GM21717 (cell line): ENCODE measurements at regions not wholly inside any gene's neighbourhood (a gene's known extent, or its start where the extent isn't known, plus 50 kb on each side); places are given as distances from the start of the nearest gene placed in this dataset.
A peak's percentile ranks its signal among the peaks of the same experiment; 100 is the strongest.

Source experiments
- ATAC-seq: cut with Tn5 transposase; IDR thresholded peaks from one replicate; pipeline ENCODE4 v1.9.1; 2021; ENCODE audit warnings: mild to moderate bottlenecking, moderate library complexity; ENCODE audit not compliant: unreplicated experiment

DNA sequence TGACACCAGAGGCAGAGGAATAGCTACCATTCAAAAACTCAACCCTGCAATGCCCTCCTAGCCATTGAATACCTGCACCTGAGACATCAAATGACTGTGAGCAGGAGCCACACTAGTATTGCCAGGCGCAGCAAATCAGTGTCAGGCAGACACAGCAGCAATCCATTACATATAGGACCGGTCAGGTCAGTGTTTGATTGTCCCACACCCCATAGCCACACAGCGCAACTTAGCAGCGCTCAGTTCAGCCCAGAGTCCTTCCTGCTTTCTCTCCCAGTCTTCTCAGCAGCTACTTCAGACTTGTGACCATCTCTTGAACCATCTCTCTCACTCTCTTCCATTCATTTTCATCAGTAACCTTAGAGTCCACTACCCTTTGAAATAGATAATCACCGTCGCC, 181.6 kb upstream of the GPR12 start:
- no peak for ATAC-seq

DNA sequence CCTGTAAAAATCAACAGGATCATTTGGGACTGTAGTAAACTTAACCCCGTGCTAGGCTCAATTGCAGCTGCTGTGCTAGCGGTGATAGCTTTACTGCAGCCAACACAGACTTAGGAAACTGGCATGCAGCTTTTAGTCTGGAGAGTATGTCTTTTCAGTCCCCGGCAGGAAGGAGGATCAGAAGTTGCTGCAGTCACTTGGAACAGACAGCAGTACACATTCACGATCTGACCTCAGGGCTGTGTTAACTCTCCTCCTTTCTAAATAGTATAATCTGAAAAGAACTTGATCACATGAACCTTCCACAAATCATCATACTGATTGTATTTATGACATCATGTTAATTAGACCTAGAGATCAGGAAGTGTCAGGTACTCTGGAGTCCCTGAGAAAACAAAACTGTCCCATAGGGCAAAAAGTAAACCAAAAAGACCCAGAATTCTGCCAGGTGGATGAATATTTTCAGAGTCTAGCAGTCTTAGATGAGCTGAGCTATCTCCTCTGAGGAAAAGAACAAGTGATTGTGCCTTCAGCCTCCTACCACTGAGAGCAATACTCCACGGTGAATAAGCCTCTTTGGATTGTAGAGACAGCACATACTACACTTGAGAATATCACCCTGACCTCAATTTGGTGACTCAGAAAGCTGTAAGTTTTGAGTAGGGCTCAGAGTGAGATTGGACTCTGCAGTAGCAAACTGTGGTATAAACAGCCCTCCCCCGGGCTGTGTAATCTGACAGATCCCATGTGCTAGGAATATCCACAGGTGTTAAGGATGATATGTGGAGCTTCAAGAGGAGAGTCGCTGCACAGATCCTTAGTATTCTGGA, 181.0 kb upstream of the GPR12 start:
- no peak for ATAC-seq

DNA sequence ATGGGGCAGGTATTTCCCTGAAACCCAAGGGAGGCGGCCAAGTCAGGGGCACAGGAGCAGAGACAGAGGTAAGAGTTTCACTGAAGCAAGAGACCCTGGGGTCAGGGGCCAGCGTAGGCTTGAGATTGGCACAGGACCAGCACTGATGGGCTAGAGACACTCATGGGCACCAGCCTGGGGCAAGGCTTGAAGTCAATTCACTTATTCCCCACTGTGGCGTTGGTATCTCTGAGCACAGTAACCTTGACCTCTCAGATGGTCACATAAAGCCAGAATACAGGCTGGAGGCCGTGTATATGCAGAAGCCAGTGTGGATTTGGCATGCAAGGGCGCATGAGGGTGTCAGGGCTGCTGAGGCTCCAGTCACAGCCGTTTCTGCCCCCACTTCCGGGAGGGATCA, 173.5 kb upstream of the GPR12 start:
- ATAC-seq = no peak

DNA sequence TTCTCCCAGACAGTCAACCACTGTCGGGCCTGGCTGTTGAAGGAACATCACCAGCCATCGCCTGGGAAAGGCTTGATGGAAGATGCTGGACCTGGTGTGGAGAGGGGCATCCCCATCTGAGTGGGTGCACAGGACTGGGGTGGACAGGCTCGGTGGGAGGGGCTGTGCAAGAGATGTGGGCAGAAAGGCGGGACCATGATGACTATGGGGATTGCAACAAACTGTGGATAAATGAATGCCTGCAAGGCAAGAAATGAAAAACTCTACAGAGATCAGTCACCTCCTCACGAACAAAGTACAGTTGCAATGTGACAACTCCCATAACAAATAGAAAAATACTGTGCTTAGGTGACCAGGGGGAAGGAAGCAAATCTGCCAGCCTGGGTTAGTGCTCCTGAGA, 171.9 kb upstream of the GPR12 start:
- ATAC-seq = no peak

DNA sequence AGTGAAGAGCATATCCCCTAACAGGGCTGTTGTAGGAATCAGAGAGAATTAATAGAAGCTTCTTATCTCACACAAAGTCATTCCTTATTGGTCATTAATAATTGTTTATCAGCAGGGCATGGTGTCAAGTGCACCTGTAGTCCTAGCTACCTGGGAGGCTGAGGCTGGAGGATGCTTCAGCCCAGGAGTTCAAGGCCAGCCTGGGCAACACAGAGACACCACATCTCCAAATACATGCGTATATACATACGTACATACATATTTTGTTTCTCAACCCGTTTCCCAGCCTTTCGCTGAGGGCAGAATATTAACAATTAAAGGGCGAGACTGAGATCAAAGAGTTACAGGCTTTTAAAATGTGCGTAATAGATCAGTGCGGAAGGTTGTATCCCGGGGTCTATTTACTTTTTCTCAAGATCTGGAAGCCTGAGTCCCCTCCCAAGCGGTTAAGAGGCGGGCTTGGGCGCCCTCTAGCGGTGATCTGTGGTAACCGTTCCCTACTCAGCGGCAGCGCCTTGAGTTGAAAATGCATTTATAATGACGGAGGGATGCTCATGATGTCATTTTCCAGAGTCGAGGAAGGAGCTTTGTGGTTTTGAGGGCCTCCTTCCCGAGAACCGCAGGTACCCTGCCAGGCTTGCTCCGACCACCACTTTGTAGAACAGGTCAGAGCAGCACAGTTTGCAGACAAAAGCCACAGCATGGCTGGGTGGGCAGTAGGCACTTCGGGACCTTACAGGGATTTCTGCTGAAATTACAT, 169.6 kb upstream of the GPR12 start:
- peak; percentile 56 for ATAC-seq

DNA sequence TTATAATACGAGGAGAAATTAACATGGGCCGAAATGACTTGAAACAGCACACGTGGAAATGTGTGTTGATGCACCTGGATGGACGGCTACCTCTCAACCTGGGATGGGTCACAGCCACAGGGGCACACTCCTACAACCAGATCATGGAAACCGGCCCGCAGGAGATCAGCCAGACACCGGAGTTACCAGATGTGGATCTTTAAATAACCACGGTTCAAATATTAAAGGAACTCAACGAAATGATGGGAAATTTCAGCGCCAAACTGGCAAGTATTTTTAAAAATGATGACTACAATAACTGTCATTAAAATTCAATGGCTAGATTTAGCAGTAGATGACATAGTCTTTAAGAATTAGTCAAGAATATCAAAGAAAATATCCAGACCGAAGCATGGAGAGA, 166.9 kb upstream of the GPR12 start:
- no peak for ATAC-seq

DNA sequence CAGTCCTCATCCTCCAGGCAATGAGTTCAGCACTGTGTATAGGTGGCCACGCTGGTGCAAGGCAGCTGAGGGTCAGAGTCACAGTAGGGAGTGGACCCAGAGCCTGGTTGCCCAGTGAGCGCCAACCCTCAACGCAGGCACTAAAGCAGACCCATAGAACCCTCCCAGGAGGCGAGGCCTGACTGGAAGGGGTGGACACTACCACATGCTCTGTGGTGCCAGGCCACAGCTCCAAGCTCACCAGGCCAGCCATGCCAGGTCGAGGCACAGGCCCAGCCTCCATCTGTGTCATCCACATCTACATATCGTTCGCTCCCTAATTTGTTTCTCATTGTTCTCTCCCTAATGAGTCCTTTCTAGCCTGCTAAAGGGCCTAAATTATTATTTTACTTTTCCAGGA, 165.8 kb upstream of the GPR12 start:
- ATAC-seq = no peak

DNA sequence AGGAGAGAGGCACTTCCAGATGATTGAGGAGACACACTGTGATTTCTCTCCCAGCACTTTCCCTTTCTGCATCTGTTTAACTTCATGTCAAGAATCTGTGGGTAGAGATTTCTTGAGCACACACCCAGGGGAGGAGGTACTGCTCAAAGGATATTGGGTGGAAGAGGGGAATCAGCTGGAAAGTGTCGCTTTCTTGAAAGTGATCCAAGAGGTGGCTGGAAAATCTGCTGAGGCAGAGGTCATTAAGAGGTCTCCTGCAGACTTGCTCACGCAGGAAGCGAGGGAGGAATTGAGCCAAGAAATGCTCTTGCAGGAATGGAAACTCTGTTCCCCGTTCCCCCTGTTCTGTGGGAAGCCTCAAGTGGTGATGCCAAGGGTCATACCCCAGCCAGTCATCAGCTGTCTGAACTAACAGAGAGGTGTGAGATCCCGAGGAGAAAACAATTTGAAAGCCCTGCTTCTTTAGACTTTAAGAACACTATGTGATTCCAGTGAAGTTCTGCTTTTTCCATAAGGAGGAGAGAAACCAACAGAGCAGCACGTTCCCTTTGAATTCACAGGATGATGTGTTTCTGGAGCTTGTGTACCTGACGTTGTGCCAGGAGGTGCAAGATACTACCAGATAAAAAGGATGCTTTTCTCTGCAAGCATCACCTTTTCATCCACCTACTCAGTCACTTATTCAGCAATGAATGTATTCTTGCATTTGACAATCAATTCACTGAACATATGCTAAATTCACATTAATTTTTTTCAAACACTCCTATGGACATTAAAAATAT, 163.4 kb upstream of the GPR12 start:
- ATAC-seq = no peak

DNA sequence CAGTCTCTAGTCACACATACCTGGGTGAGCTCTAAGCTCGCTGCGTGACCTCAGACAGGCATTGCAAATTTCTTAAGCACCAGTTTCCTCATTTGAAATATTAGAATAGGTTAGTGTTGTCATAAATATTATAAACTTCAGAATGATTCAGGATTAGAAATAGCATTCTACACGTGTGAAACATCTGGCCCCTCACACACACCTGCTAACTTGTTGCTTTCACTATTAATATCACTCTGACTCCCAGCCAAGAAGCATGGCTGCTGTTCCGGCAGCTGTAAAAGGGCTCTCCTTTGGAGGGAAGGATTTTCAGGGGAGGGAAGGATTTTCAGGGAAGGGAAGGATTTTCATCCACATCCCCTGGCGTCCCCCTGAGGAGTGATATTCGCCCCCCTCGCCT, 161.3 kb upstream of the GPR12 start:
- ATAC-seq = peak; percentile 51

DNA sequence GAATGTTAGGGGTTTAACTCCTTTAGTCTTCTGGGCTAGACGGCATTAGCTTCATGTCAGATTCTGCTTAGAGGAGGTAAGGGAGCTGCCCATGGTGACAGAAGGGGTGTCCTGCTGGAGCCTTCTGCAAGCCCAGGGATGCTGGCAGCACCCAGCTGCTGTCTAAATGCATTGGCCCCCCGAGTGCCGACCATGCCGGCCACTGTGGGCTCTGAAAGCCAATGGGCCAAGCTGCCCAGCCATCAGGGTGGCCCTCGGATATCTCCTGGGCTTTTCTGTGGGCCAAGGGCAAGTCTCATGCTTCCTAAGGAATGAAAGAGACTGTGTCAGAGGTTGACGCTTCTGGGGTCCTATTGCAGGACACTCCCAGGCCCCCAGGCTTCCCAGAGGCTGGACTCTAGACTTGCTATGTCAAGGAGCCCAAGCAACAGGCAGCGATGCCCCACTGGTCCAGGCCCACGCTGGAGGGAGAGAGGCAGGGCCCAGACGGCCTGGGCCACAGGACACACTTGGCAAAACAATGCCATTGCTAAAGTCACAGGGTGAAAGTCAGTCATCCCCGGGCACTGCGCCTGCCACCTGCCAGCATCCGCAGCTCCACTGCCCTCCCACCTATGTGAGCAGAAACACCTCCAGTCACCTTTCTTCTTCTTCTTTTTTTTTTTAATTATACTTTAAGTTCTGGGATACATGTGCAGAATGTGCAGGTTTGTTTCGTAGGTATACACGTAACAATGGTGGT, 160.2 kb upstream of the GPR12 start:
- no peak for ATAC-seq

DNA sequence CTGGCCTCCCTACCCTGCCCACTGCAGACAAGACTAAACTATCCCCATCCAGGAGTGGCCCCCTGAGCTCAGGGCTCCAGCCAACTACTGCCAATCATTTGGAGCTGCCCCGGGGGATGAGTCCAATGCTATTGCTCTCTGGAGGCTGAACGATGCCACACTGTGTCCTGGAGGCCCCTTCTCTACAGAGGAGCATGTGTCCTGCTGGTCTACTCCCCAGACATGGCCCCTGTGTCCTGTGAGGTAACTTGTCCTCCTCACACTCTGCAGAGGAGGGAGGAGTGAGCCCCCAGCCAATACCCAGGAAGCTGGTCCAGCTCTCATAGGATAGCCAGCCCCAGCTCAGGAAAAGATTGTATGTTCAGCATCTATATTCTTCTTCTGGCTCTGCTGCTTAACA, 159.1 kb upstream of the GPR12 start:
- ATAC-seq = no peak

DNA sequence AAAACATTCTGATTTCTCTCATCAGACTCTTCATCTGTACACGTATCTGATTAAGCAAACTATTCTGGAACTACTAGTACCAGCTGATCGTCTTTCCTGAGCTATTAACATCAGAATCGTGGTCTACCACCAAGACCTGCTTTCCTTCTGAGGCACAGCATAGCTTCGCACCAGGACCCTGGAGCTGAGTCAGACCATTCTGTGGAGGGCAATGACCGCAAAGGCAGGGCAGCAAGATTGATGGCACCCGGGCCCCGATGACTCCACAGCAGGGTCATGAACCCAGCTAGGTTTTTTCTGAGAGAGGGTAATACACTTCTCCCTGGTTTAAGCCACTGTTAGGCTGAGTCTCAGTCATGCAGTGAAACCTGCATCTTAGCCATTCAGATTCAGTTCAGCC, 158.7 kb upstream of the GPR12 start:
- no peak for ATAC-seq

DNA sequence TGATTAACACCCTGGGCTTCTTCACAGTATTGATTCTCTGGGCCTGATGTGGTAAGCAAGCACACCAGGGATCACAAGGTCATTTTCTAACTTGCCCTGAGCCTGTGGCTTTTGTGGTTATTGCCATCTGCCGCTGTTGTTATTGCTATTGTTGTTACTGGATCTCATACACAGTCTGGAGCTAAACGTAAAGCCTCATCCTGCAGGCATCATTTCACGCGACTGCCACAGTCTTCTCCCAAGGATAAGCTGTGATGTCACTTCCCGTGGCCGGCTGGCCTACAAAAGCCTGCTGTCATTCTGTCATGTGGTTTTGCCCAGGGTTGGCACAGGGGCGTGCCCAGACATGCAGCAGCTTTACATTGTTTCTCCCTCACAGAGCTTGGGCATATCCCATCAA, 154.0 kb upstream of the GPR12 start:
- ATAC-seq = no peak

DNA sequence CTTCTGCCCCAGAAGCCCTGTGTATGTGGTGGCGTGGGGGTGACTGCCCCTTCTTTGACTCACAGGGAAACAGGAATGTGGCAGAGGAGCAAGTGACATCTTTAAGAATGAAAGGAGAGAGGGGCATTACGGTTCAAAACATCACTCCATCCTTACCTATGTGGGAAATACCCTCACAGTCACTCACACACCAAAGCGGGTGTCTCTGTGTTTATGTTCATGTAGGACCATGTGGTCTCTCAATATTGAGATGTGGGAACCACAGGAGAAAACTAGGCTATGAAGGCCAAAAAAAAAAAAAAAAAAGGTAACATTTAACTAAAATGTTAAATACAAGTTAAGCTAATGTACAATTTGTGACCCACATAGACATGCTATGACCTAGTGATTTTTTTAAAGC, 153.6 kb upstream of the GPR12 start:
- ATAC-seq = no peak

DNA sequence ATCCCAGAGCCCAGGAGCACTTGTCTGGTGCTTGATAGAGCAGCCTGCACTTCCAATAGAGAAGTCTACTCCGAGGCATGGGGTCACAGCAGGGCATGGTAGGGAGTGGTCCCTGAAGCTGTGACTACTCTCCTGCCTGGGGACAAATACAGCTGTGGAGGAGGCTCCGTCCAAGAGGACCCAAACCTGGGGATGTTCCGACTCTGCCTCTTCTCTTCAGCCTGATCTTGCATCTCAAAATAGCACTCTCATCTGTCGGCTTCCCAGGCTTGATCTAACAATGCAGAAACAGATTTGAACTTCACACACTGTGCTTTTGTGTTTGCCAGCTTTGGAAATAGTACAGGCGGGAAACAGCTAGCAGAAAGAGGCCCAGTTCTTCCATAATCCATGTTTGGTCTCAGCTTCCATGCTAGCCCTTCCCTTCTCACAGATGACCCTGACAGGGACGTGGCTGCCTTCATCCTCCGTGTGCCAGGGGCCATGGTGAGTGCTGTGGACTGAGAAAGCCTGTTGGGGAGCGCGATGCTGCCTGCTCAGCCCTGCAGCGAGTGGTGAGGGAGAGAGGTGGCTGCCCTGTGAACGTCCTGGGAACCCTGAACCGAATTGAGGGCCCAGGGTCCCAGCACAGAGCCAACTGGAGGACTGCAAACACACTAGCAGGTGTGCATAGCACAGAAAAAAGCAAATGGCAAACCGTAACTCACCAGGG, 150.3 kb upstream of the GPR12 start:
- ATAC-seq = no peak

DNA sequence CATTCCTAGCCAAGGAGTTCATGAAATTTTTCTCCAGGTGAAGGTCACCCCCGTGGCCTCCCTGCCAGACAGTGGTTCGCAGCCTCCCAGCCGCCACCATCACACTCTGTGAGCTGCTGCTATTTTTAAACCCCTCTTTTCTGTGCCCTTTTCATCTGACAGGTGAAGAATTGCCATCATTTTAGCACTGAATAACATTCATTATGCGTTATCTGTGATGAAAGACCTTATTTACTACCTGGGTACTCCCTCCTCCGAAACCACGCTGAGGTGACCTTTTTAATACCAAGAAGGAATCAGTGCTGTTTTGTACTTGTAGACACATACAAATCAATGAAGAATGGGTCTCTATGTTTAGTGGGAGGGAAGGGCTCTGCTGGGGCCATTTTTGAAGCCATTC, 148.9 kb upstream of the GPR12 start:
- ATAC-seq = no peak

DNA sequence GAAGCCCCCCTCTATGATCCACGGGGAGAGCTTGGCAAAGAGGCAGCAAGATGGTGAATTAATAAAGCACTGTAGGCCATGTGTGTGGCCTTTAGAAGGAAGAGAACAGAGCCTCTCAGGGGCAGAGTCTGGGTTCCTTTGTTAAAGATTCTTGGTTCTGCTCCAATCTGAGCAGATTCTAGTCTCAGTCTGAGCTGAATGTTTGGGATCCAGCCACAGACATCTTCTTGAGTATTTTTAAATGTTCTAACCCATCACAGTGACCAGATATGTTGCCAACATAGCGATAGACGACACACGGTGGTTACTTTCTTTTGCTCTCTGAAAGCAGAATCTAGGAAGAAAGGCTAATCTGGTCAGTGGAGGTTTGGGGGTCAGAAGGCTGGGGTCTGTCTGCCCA, 147.5 kb upstream of the GPR12 start:
- no peak for ATAC-seq

DNA sequence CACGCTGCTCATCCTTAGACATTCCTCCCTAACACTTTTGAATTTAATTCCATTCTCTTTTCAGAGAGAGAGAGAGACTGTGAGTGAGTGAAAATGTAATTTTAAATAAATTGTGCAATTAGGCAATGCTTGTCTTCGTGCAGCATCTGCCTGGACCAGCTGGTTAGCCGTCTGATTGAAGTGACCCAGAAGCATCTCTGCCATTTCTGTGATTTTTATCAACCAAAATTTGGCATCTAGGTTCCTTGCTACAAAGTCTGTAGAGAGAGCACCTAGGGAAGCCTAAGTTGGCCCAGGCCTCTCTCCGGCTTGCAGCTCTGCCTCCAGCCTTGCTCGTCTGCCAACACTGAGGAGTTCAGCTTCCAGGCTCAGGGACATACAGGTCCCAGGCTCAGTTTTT, 138.6 kb upstream of the GPR12 start:
- no peak for ATAC-seq

DNA sequence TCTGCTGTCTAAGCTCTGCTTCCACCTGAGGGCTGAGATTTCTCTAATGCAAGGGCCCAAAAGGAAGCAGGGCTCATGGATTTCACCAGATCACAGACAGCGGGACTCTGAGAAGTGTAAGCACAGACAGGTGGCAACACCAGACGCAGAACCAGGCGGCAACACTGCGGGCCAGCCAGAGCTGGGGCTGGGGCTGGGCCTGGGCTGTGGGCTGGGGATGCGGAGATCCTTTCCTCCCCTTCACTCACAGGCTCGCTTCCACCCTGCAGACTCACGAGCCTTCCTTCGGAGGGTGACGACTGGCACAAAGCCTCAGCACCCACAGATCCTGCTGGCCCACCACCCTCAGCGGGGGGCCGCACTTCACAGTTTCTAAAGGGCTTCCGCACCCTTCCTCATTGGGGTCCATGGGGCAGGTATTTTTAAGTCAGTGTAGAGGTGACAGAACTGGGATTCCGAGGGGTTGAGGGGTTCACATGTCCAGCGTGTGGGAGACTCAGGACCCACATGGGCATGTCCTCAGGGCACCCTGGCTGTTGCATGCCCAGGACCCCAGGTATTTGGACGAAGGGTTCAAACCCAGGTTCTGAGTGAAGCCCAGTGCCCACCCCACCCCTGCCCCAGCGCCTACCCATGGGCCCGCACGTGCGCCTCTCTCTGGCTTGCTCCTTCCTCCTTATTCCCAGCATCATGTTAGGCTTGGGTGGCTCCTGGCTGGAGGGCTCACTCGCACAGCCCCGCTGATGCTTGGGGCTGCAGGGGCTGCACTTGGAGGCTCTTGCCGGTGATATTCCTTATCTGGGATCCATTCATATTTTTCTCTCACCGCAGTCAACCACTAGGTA, 137.3 kb upstream of the GPR12 start:
- no peak for ATAC-seq
